DMS153 treated with DMSO at 0.1 percent for 48 hours (cell line): ENCODE measurements at regions not wholly inside any gene's neighbourhood (a gene's known extent, or its start where the extent isn't known, plus 50 kb on each side); places are given as distances from the start of the nearest gene placed in this dataset.

Experiments used
- DNase-seq: peaks from one replicate; lab custom pipeline; 2025; ENCODE audit not compliant: unreplicated experiment; lab: John Stamatoyannopoulos, UW

GRCh38 chr6:113171882-113172281 lies 685.3 kb upstream of the MARCKS start:
- DNase-seq, result peak; percentile 37

GRCh38 chr6:113172531-113172966 lies 684.6 kb upstream of the MARCKS start:
- DNase-seq, result peak; percentile 68

- DNase-seq, result no peak
Measured at GRCh38 chr6:113178349-113178748, 678.8 kb upstream of the MARCKS start.

GRCh38 chr6:113181164-113181563 lies 676.0 kb upstream of the MARCKS start:
- no peak for DNase-seq

GRCh38 chr6:113182370-113183141 lies 674.6 kb upstream of the MARCKS start:
- DNase-seq, result peak; percentile 77

GRCh38 chr6:113184291-113184690 lies 672.9 kb upstream of the MARCKS start:
- DNase-seq, result no peak

- DNase-seq, result no peak
Measured at GRCh38 chr6:113184736-113185135, 672.4 kb upstream of the MARCKS start.

- no peak for DNase-seq
Measured at GRCh38 chr6:113185299-113185698, 671.8 kb upstream of the MARCKS start.

GRCh38 chr6:113187661-113188060 lies 669.5 kb upstream of the MARCKS start:
- no peak for DNase-seq

GRCh38 chr6:113188962-113189361 lies 668.2 kb upstream of the MARCKS start:
- no peak for DNase-seq

- no peak for DNase-seq
Measured at GRCh38 chr6:113190170-113190569, 667.0 kb upstream of the MARCKS start.

GRCh38 chr6:113194090-113194489 lies 663.1 kb upstream of the MARCKS start:
- DNase-seq, result no peak

- no peak for DNase-seq
Measured at GRCh38 chr6:113202852-113203714, 654.1 kb upstream of the MARCKS start.

GRCh38 chr6:113203715-113204110 lies 653.4 kb upstream of the MARCKS start:
- DNase-seq, result no peak

- no peak for DNase-seq
Measured at GRCh38 chr6:113205553-113205952, 651.6 kb upstream of the MARCKS start.

- no peak for DNase-seq
Measured at GRCh38 chr6:113208726-113209125, 648.4 kb upstream of the MARCKS start.

GRCh38 chr6:113209315-113209714 lies 647.8 kb upstream of the MARCKS start:
- no peak for DNase-seq

GRCh38 chr6:113211170-113211569 lies 646.0 kb upstream of the MARCKS start:
- DNase-seq, result no peak

GRCh38 chr6:113219783-113220182 lies 637.4 kb upstream of the MARCKS start:
- DNase-seq, result no peak

GRCh38 chr6:113220832-113221231 lies 636.3 kb upstream of the MARCKS start:
- DNase-seq, result no peak

- DNase-seq, result no peak
Measured at GRCh38 chr6:113221850-113222249, 635.3 kb upstream of the MARCKS start.

GRCh38 chr6:113246186-113246585 lies 611.0 kb upstream of the MARCKS start:
- DNase-seq, result no peak
